ENCODE measurements at regions not wholly inside any gene's neighbourhood (a gene's known extent, or its start where the extent isn't known, plus 50 kb on each side); places are given as distances from the start of the nearest gene placed in this dataset.

DNA sequence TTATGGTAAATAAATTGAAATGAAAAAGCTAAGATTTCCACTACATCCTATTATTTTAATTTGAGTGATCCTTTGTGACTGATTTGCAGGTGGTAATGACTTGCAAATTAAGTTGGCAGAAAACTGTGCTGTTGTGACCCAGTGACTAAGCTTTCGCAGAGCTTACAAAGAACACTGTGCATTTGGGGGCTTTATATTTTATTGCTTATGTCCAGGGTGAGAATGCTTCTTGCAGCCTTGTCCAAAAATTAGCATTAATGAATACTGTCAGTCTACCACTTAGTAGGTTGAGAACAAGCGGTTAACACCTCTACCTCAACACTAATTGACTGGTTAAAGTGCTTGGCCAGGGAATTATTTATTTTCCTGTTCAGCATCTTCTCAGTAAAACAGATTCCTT lies 991.3 kb upstream of the DIAPH2 start:
- no peaks in the 10 kb centered on the region for H3K36me3 Mint-ChIP-seq (ENCODE audit: unreplicated experiment)
- H3K27me3 Mint-ChIP-seq (ENCODE audit: unreplicated experiment): no peaks in the 10 kb centered on the region
- no peaks in the 10 kb centered on the region for H3K4me1 Mint-ChIP-seq (ENCODE audit: unreplicated experiment)
- H3K27ac Mint-ChIP-seq (ENCODE audit: unreplicated experiment): no peak overlapping the region
- TF ChIP-seq, protein P1, sequence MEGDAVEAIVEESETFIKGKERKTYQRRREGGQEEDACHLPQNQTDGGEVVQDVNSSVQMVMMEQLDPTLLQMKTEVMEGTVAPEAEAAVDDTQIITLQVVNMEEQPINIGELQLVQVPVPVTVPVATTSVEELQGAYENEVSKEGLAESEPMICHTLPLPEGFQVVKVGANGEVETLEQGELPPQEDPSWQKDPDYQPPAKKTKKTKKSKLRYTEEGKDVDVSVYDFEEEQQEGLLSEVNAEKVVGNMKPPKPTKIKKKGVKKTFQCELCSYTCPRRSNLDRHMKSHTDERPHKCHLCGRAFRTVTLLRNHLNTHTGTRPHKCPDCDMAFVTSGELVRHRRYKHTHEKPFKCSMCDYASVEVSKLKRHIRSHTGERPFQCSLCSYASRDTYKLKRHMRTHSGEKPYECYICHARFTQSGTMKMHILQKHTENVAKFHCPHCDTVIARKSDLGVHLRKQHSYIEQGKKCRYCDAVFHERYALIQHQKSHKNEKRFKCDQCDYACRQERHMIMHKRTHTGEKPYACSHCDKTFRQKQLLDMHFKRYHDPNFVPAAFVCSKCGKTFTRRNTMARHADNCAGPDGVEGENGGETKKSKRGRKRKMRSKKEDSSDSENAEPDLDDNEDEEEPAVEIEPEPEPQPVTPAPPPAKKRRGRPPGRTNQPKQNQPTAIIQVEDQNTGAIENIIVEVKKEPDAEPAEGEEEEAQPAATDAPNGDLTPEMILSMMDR (IDR thresholded peaks at IDR 0.05): no peak
- H3K9me3 Mint-ChIP-seq (ENCODE audit: unreplicated experiment): peaks cover 9% of the 10 kb centered on the region
- no peak overlapping the region for H3K4me3 Mint-ChIP-seq (ENCODE audit: unreplicated experiment)
- no peak for DNase-seq (ENCODE audit: extremely low spot score, unreplicated experiment)

DNA sequence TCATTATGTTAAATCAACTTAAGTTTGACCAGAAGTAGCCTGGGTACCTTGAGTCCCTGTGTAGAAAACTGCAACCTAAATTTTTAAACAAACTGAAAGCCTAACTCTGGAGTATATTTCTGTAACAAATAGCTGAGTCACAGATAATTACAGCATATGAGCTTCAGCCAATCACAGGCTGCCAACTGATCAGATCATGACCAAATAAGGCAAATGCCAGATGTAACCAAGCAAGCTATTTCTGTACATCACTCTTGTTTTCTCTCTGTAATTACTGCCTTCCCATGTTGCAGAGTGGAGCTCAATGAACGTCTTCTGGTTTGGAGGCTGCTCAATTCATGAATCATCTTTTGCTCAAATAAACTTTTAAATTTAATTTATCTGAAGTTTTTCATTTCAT lies 980.9 kb upstream of the DIAPH2 start:
- H3K27me3 Mint-ChIP-seq (ENCODE audit: unreplicated experiment): no peaks in the 10 kb centered on the region
- no peak for DNase-seq (ENCODE audit: extremely low spot score, unreplicated experiment)
- TF ChIP-seq, protein P1 (IDR thresholded peaks at IDR 0.05): no peak
- H3K4me3 Mint-ChIP-seq (ENCODE audit: unreplicated experiment): no peak overlapping the region
- H3K4me1 Mint-ChIP-seq (ENCODE audit: unreplicated experiment): no peaks in the 10 kb centered on the region
- no peaks in the 10 kb centered on the region for H3K36me3 Mint-ChIP-seq (ENCODE audit: unreplicated experiment)
- H3K27ac Mint-ChIP-seq (ENCODE audit: unreplicated experiment): no peak overlapping the region
- peaks cover 50% of the 10 kb centered on the region for H3K9me3 Mint-ChIP-seq (ENCODE audit: unreplicated experiment)

DNA sequence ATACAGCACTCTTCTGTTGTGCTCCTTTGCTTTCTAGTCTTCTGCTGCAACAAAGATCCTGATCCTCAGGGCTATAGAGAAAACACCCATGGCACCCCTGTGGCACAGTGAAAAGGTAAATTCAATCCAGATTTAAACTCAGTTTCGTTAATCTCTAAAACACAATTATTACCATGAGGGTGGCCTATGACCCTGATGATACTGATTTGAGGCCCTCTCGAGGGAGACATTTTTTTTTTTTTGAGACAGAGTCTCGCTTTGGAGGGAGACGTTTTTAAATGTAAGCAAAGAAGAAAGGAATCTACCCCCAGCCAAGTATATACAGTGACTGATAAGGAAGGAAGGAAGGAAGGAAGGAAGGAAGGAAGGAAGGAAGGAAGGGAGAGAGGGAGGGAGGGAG lies 967.8 kb upstream of the DIAPH2 start:
- Mint-ChIP-seq H3K27ac (ENCODE audit: unreplicated experiment) (no peak overlapping the region), H3K27me3 (ENCODE audit: unreplicated experiment) (no peaks in the 10 kb centered on the region), H3K9me3 (ENCODE audit: unreplicated experiment) (peaks cover 16% of the 10 kb centered on the region), H3K4me3 (ENCODE audit: unreplicated experiment) (no peak overlapping the region), H3K4me1 (ENCODE audit: unreplicated experiment) (no peaks in the 10 kb centered on the region), H3K36me3 (ENCODE audit: unreplicated experiment) (no peaks in the 10 kb centered on the region)
- TF ChIP-seq, protein P1 (IDR thresholded peaks at IDR 0.05): no peak
- no peak for DNase-seq (ENCODE audit: extremely low spot score, unreplicated experiment)

DNA sequence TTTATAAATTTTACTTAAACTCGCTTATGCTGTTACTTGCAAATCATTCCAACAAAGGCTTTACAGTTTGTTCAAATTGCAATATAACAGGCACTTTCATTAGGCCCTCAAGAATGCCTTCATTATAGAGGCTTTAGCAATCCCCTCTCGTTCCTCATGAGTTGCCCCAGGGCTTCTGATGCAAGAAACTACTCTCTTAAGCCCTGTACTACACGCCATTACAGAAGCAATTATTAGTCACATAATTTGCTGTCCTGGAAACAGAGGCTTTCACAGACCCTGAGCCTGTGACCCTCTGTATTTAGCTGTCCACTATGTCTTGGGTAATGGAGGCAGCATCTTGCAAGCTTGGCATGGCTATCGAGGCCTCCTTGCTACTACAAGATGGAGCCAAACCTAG lies 965.9 kb upstream of the DIAPH2 start:
- Mint-ChIP-seq H3K27me3 (ENCODE audit: unreplicated experiment) (no peaks in the 10 kb centered on the region), H3K27ac (ENCODE audit: unreplicated experiment) (no peak overlapping the region), H3K9me3 (ENCODE audit: unreplicated experiment) (peaks cover 10% of the 10 kb centered on the region), H3K36me3 (ENCODE audit: unreplicated experiment) (no peaks in the 10 kb centered on the region), H3K4me1 (ENCODE audit: unreplicated experiment) (no peaks in the 10 kb centered on the region), H3K4me3 (ENCODE audit: unreplicated experiment) (no peak overlapping the region)
- no peak for DNase-seq (ENCODE audit: extremely low spot score, unreplicated experiment)
- TF ChIP-seq, protein P1 (IDR thresholded peaks at IDR 0.05): no peak

DNA sequence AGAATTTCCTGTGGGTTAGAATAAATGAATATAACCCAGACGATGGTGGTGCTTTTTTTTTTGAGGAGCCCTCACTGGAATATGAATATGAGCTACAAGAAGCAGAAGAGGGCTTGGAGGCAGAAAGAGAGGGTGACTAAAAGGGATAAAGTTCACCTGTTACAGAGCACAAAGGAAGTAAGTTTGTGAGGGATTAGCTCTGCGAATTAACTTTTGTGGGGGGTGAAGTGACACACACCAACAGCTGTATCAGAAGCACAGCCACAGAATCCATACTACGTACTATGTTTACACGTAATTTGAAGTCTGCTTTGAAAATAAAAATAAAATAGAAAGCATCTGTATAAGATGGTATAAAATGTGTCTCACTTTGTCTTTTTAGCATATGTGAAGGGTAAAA lies 963.6 kb upstream of the DIAPH2 start:
- no peaks in the 10 kb centered on the region for H3K4me1 Mint-ChIP-seq (ENCODE audit: unreplicated experiment)
- H3K27ac Mint-ChIP-seq (ENCODE audit: unreplicated experiment): no peak overlapping the region
- H3K36me3 Mint-ChIP-seq (ENCODE audit: unreplicated experiment): no peaks in the 10 kb centered on the region
- H3K27me3 Mint-ChIP-seq (ENCODE audit: unreplicated experiment): no peaks in the 10 kb centered on the region
- TF ChIP-seq, protein P1 (IDR thresholded peaks at IDR 0.05): no peak
- no peak for DNase-seq (ENCODE audit: extremely low spot score, unreplicated experiment)
- no peak overlapping the region for H3K4me3 Mint-ChIP-seq (ENCODE audit: unreplicated experiment)
- peaks cover 10% of the 10 kb centered on the region for H3K9me3 Mint-ChIP-seq (ENCODE audit: unreplicated experiment)
